Omental fat pad (tissue), 3 donors: ENCODE measurements at regions not wholly inside any gene's neighbourhood (a gene's known extent, or its start where the extent isn't known, plus 50 kb on each side); places are given as distances from the start of the nearest gene placed in this dataset.

Source experiments
- ATAC-seq: fragments of 150-250 bp; one replicate; pipeline ENCODE4 v1.9.1; 2016; ENCODE audit warnings: mild to moderate bottlenecking, moderate library complexity; ENCODE audit not compliant: low FRiP score
- DNase-seq: peaks from one replicate; pipeline ENCODE4 v3.0.0-alpha.2; 2019; ENCODE audit warnings: low spot score
- CTCF ChIP-seq, 3 donors: fragments of 450-650 bp; IDR thresholded peaks; one replicate each; pipeline ENCODE4 v1.5.1; 2016 to 2017; ENCODE audit warnings: antibody characterized with exemption in 3 of 3, mild to moderate bottlenecking in 3 of 3, moderate library complexity in 2 of 3

DNA sequence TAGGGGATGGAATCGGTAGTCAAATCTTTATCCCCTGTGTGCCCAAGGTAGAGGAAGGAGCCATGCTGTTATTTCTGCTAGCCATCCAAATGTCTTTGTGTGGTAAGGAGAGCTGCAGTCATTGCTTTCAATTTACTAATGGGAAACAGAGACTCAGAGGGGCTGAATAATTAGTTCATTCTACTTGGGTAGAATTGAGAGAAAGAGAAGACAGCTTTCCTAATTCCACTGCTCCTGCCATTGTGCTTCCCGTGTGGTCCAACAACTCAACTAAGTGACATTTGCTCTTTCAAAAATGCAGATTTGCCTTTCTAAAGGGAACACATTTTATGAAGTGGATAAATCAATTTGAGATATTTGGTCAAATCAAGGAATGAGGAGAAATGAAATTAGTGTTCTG is 136.1 kb downstream of the AQP4 start:
- DNase-seq (no peak), ATAC-seq (no peak)
- no peak for TF ChIP-seq CTCF (IDR thresholded peaks at IDR 0.05)

DNA sequence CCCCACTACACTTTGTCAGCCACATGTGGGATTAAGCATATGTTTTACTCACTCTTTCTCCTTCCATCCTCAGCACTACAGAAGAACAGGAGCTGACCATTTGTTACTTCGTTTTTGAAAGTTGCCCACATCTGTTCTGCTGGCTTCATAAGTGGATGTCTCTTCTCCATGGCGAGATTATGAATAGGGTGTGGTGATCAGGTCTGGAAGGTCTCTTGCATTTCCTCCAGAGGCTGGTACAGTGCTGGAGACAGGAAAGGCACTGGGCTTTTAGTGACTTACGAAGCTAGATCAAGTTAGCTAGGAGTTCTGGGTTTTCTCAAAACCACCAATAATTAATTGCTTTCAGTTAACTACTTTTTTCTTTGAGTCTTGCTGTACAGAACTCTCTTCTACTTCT is 136.5 kb downstream of the AQP4 start:
- no peak for TF ChIP-seq CTCF (IDR thresholded peaks at IDR 0.05)
- no peak for DNase-seq
- no peak for ATAC-seq

DNA sequence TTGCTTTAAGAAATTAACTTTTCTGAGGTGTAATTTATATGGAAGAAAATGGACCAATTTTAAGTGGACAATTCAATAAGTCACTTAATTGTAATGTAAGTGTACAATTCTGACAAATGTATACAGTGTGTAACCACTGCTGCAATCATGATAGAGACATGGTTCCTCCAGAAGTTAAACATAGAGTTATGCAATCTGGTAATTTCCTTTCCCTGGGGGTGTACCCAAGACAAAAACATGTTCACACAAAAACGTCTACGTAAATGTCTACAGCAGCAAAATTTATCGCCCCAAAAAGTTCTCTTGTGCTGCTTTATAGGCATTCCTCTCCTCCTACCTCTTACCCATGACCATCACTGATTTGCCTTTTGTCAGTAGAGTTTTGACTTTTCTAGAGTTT is 141.5 kb downstream of the AQP4 start:
- no peak for DNase-seq
- no peak for ATAC-seq
- TF ChIP-seq CTCF (IDR thresholded peaks at IDR 0.05): no peak

- no peak for DNase-seq
- no peak for TF ChIP-seq CTCF (IDR thresholded peaks at IDR 0.05)
- ATAC-seq: no peak
These were observed 143.0 kb downstream of the AQP4 start for GRCh38 chr18:26722565-26722931.

GRCh38 chr18:26721854-26722564 is 143.5 kb downstream of the AQP4 start:
- no peak for ATAC-seq

DNA sequence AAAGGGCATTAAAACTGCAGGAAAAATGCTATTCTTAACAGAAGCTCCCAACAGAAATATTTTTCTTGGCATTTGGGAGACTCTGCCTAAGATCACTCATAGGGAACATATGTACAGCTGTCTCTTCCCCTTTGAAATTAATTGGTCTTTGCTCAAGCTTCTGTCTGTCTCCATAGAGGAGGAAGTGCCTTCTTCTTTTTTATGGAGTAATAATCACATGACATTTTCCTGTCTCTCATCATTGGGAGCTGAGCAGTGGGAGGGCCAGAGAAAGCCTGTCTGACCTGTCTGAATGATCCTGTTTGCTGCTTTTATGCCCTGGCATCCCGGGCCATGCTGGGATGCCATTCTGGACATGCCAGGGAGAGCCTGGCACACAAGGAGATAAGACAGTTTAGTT is 145.6 kb downstream of the AQP4 start:
- no peak for TF ChIP-seq CTCF (IDR thresholded peaks at IDR 0.05)
- no peak for DNase-seq
- no peak for ATAC-seq

More at GRCh38 chr18:26721854-26722564, 143.5 kb downstream of the AQP4 start:
- TF ChIP-seq CTCF (IDR thresholded peaks at IDR 0.05): no peak
- no peak for DNase-seq

- no peak for TF ChIP-seq CTCF (IDR thresholded peaks at IDR 0.05)
- DNase-seq (no peak), ATAC-seq (no peak)
These were observed 148.3 kb downstream of the AQP4 start for GRCh38 chr18:26717123-26717719.
